HCT116 (cell line): ENCODE measurements at regions not wholly inside any gene's neighbourhood (a gene's known extent, or its start where the extent isn't known, plus 50 kb on each side); places are given as distances from the start of the nearest gene placed in this dataset.

Source experiments
- ATAC-seq: fragments of 200-7000 bp; cut with Tn5 transposase; 2 replicates; pipeline ENCODE4 v1.9.1; 2020; ENCODE audit warnings: mild to moderate bottlenecking, moderate library complexity
- BruUV-seq: library from RNA; stranded (reverse); fragments of 400-500 nt; replicated peaks from 2 replicates; lab custom pipeline; 2021; lab: Mats Ljungman, UMichigan
- CTCF ChIA-PET: fragments of 300-600 bp; sonication (Branson Sonifier 250); formaldehyde crosslinking; loops from one replicate; lab custom pipeline; 2021; ENCODE audit warnings: antibody characterized with exemption; lab: Charles Lee
- POLR2A ChIA-PET: fragments of 300-600, 350-600 bp; sonication (Branson Sonifier 250); formaldehyde crosslinking; loops from one replicate; lab custom pipeline; 2021; ENCODE audit warnings: antibody characterized with exemption; lab: Charles Lee
- RAD21 ChIA-PET, 2 experiments: fragments of 300-600 bp; sonication (Branson Sonifier 250); formaldehyde crosslinking; loops; one replicate each; lab custom pipeline; 2023; ENCODE audit warnings: low total read pairs in 2 of 2; ENCODE audit not compliant: uncharacterized antibody in 2 of 2, unreplicated experiment in 2 of 2, low non-redundant PET in 1 of 2; lab: Charles Lee
- DNase-seq: peaks from one replicate; pipeline ENCODE4 v3.0.0-alpha.2; 2010; ENCODE audit warnings: low read depth, low spot score
- H2AFZ ChIP-seq: fragments of 200-600 bp; shearing (Covaris generic), sonication (generic); 2 replicates; pipeline ENCODE4 v1.6.1; 2017; ENCODE audit warnings: low read depth, mixed run types, mixed read lengths, antibody characterized with exemption, low read length; ENCODE audit not compliant: poor library complexity, severe bottlenecking
- H3K27ac ChIP-seq: 2 replicates; pipeline ENCODE4 v1.5.1; 2012; ENCODE audit warnings: low read depth, low read length
- H3K27me3 ChIP-seq: fragments of 200-600 bp; sonication (generic); 2 replicates; pipeline ENCODE4 v1.6.1; 2016; ENCODE audit warnings: mixed run types, low read length, mixed read lengths; ENCODE audit not compliant: insufficient read depth
- H3K36me3 ChIP-seq, 2 experiments: fragments of 200-500 bp in 1 of 2; fragments of 200-600 bp in 1 of 2; sonication (Bioruptor generic) in 1 of 2; sonication (generic) in 1 of 2; 2 replicates each; pipeline versions ENCODE4 v1.5.1 to v1.6.1; 2014 to 2016; ENCODE audit warnings: low read length in 2 of 2, inconsistent platforms in 1 of 2, mixed read lengths in 1 of 2, mixed run types in 1 of 2; ENCODE audit not compliant: insufficient read depth in 2 of 2, control insufficient read depth in 1 of 2
- H3K4me1 ChIP-seq, 2 experiments: fragments of 200-600 bp in 1 of 2; sonication (generic) in 1 of 2; 2 replicates each; pipeline versions ENCODE4 v1.5.1 to v1.6.1; 2012 to 2017; ENCODE audit warnings: low read length in 2 of 2, inconsistent platforms in 1 of 2, mild to moderate bottlenecking in 1 of 2, mixed read lengths in 1 of 2, mixed run types in 1 of 2, moderate library complexity in 1 of 2; ENCODE audit not compliant: insufficient read depth in 2 of 2, control insufficient read depth in 1 of 2
- H3K4me2 ChIP-seq: fragments of 200-600 bp; sonication (generic); 2 replicates; pipeline ENCODE4 v1.6.1; 2017; ENCODE audit warnings: mixed run types, low read length, mixed read lengths
- H3K4me3 ChIP-seq, 2 experiments: fragments of 200-600 bp in 1 of 2; sonication (generic) in 1 of 2; replicated peaks in 1 of 2; 2 replicates each; pipeline ENCODE4 v1.5.1; 2011 to 2016; ENCODE audit warnings: low read length in 2 of 2, control low read depth in 1 of 2, low read depth in 1 of 2, mild to moderate bottlenecking in 1 of 2, mixed read lengths in 1 of 2, mixed run types in 1 of 2
- H3K79me2 ChIP-seq: fragments of 200-600 bp; sonication (generic); 2 replicates; pipeline ENCODE4 v1.6.1; 2017; ENCODE audit warnings: mild to moderate bottlenecking, mixed run types, low read length, moderate library complexity, mixed read lengths; ENCODE audit not compliant: insufficient read depth
- H3K9ac ChIP-seq: fragments of 200-600 bp; sonication (generic); 2 replicates; pipeline ENCODE4 v1.6.1; 2016; ENCODE audit warnings: low read length, mixed read lengths
- H3K9me2 ChIP-seq: fragments of 200-600 bp; sonication (generic), shearing (Covaris generic); 2 replicates; pipeline ENCODE4 v1.6.1; 2017; ENCODE audit warnings: mixed run types, mild to moderate bottlenecking, moderate library complexity; ENCODE audit not compliant: insufficient read depth
- H3K9me3 ChIP-seq, 2 experiments: fragments of 200-500 bp in 1 of 2; fragments of 200-600 bp in 1 of 2; sonication (Bioruptor generic) in 1 of 2; sonication (generic) in 1 of 2; 2 replicates each; pipeline ENCODE4 v1.6.1; 2014 to 2017; ENCODE audit warnings: low read length in 2 of 2, mixed read lengths in 2 of 2, inconsistent platforms in 1 of 2, low read depth in 1 of 2, mild to moderate bottlenecking in 1 of 2, mixed run types in 1 of 2, moderate library complexity in 1 of 2; ENCODE audit not compliant: control insufficient read depth in 1 of 2, insufficient read depth in 1 of 2
- H4K20me1 ChIP-seq: fragments of 200-600 bp; sonication (generic), shearing (Covaris generic); 2 replicates; pipeline ENCODE4 v1.6.1; 2017; ENCODE audit warnings: mixed run types, mild to moderate bottlenecking, moderate library complexity; ENCODE audit not compliant: insufficient read depth
- EZH2 ChIP-seq: fragments of 200-600 bp; sonication (generic); IDR thresholded peaks from 2 replicates; pipeline ENCODE4 v1.6.1; 2017; ENCODE audit warnings: antibody characterized with exemption, mixed run types
- POLR2AphosphoS5 ChIP-seq: IDR thresholded peaks from 2 replicates; pipeline ENCODE4 v1.6.1; 2011; ENCODE audit warnings: mild to moderate bottlenecking, low read depth, low read length, moderate library complexity
- SP1 ChIP-seq: IDR thresholded peaks from 2 replicates; pipeline ENCODE4 v1.6.1; 2012; ENCODE audit warnings: low read depth
- SRF ChIP-seq: IDR thresholded peaks from 2 replicates; pipeline ENCODE4 v1.6.1; 2012; ENCODE audit warnings: low read depth
- YY1 ChIP-seq: IDR thresholded peaks from 2 replicates; pipeline ENCODE4 v1.6.1; 2011; ENCODE audit warnings: low read length, low read depth, moderate library complexity, mild to moderate bottlenecking; ENCODE audit not compliant: insufficient replicate concordance; ENCODE audit errors: extremely low read depth
- ZNF274 ChIP-seq: fragments of 200-500 bp; sonication (Bioruptor generic); IDR thresholded peaks from 2 replicates; pipeline ENCODE4 v1.6.1; 2014; ENCODE audit warnings: mild to moderate bottlenecking, low read depth, low read length, inconsistent platforms
- intact Hi-C: fragments of 100-400 bp; cut with micrococcal nuclease; formaldehyde crosslinking; loops from 2 replicates; pipeline ENCODE4 v1.10.0; 2022
- TF ChIP-seq, protein P1 (sequence below), 3 experiments: fragments of 200-600 bp in 1 of 3; sonication (generic) in 1 of 3; IDR thresholded peaks in 2 of 3; conservative IDR thresholded peaks in 1 of 3; 2 replicates each; pipeline ENCODE4 v1.5.1; 2012 to 2017; ENCODE audit warnings: low read depth in 2 of 3, low read length in 2 of 3, antibody characterized with exemption in 1 of 3, borderline replicate concordance in 1 of 3, control low read depth in 1 of 3, mild to moderate bottlenecking in 1 of 3, mixed read lengths in 1 of 3, mixed run types in 1 of 3, moderate library complexity in 1 of 3; ENCODE audit not compliant: insufficient read depth in 1 of 3
- TF ChIP-seq, protein P2 (sequence below): IDR thresholded peaks from 2 replicates; pipeline ENCODE4 v1.6.1; 2012

DNA sequence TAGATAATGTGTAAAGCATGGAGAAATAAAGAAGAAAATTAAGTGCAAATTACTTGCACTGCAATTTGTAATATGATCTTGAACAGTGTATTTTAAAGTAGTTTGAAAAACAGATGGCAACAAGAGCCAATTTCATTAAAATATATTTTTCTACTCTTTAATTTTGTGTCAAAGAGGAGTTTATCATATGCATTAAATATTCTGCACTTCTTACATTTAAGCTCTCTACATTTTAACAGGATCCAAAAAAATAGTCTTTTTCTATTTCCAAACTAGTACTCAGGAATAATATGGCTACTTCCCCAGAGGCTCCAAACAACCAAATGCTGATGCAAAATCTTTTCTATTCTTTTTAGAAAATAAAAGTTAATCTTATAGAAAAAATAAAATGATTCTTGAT lies 1221.5 kb downstream of the FSCB start:
- Histone ChIP-seq H3K27me3 (no peaks in the 10 kb centered on the region), H3K4me1 (no peaks in the 10 kb centered on the region), H3K9me2 (no peaks in the 10 kb centered on the region), H3K9ac (no peak overlapping the region), H3K79me2 (no peaks in the 10 kb centered on the region), H4K20me1 (no peaks in the 10 kb centered on the region), H3K27ac (no peak overlapping the region), H3K9me3 (peaks cover 0 to under 1% of the 10 kb centered on the region in 2 experiments; a peak in 1 of 4 replicates), H3K36me3 (no peaks in the 10 kb centered on the region), H3K4me3 (no peak overlapping the region), H2AFZ (no peak overlapping the region), H3K4me2 (no peak overlapping the region)
- no TSS peak for BruUV-seq
- CTCF ChIA-PET = no interaction called here
- no peak for DNase-seq
- no peak for ATAC-seq
- intact Hi-C loops = no loop called here
- RAD21 ChIA-PET = no interaction called here
- POLR2A ChIA-PET = no interaction called here
- no peak for TF ChIP-seq SP1

DNA sequence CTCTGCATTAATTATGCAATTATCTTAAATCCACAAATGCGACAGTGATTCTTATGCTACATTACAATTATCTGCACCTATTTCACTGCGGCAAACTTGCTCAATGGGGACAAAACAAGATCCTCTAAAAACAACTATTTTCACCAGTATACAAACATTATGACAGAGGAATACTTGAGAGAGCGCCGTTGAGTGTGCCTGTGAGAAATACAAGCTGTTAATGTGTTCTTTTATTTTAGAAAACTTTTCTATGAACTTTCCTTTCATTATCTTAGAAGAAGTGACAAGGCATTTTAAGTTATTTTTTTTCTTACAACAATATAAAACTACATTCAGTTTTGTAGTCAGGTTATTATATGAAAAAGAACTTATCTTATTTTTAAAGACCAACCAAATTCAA lies 1247.0 kb downstream of the FSCB start:
- Histone ChIP-seq H3K27ac (no peak overlapping the region), H3K4me2 (no peak overlapping the region), H4K20me1 (no peaks in the 10 kb centered on the region), H3K9me3 (no peaks in the 10 kb centered on the region), H3K4me1 (no peaks in the 10 kb centered on the region), H3K9me2 (no peaks in the 10 kb centered on the region), H3K9ac (no peak overlapping the region), H3K36me3 (no peaks in the 10 kb centered on the region), H3K27me3 (no peaks in the 10 kb centered on the region), H3K4me3 (no peak overlapping the region), H2AFZ (no peak overlapping the region), H3K79me2 (no peaks in the 10 kb centered on the region)
- ChIA-PET CTCF (no interaction called here), RAD21 (no interaction called here), POLR2A (no interaction called here)
- intact Hi-C loops = no loop called here
- TF ChIP-seq POLR2AphosphoS5 (no peak), EZH2 (no peak), ZNF274 (no peak), SRF (no peak), YY1 (no peak)
- TF ChIP-seq, protein P1, sequence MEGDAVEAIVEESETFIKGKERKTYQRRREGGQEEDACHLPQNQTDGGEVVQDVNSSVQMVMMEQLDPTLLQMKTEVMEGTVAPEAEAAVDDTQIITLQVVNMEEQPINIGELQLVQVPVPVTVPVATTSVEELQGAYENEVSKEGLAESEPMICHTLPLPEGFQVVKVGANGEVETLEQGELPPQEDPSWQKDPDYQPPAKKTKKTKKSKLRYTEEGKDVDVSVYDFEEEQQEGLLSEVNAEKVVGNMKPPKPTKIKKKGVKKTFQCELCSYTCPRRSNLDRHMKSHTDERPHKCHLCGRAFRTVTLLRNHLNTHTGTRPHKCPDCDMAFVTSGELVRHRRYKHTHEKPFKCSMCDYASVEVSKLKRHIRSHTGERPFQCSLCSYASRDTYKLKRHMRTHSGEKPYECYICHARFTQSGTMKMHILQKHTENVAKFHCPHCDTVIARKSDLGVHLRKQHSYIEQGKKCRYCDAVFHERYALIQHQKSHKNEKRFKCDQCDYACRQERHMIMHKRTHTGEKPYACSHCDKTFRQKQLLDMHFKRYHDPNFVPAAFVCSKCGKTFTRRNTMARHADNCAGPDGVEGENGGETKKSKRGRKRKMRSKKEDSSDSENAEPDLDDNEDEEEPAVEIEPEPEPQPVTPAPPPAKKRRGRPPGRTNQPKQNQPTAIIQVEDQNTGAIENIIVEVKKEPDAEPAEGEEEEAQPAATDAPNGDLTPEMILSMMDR (IDR thresholded peaks at IDR 0.05 in 2 of 3, conservative IDR thresholded peaks at IDR 0.05 in 1 of 3; ENCODE audit: borderline replicate concordance in 1 of 3, insufficient read depth in 1 of 3, low read depth in 2 of 3, low read length in 2 of 3) = no peak
- TF ChIP-seq, protein P2, sequence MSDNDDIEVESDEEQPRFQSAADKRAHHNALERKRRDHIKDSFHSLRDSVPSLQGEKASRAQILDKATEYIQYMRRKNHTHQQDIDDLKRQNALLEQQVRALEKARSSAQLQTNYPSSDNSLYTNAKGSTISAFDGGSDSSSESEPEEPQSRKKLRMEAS = no peak
- ATAC-seq (no peak), DNase-seq (no peak)
- no TSS peak for BruUV-seq
